ENCODE measurements at regions not wholly inside any gene's neighbourhood (a gene's known extent, or its start where the extent isn't known, plus 50 kb on each side); places are given as distances from the start of the nearest gene placed in this dataset.

GRCh38 chr21:41066086-41066938 lies 101.6 kb upstream of the BACE2 start:
- DNase-seq (ENCODE audit: extremely low spot score), result no peak
- 69% methylated on average over 16 of the region's 16 CpGs for WGBS
- Histone ChIP-seq H3K4me3 (ENCODE audit: low read depth, low read length) (no peak overlapping the region), H3K27ac (ENCODE audit: low read depth) (no peak overlapping the region), H3K36me3 (ENCODE audit: insufficient read depth) (no peaks in the 10 kb centered on the region), H3K4me1 (ENCODE audit: insufficient read depth) (no peaks in the 10 kb centered on the region)

DNA sequence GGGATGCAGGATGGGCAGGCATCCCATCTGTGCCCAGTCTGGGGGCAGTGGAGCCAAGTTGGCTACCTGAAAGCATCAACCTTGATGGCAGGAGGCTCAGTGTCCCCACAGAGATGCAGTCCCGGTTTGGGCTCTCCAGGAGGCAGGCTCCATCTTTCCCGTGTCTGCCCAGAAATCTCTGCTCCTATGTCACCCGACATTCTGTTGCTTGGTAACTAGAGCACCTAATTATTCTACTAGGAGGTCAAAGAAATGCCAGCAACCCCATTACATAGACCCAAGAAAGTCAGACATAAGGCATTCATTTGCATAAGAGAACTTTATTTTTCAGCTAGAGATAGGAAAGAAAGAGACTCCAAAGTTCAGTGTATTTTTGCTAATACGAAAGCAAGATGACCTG lies 100.3 kb upstream of the BACE2 start:
- Histone ChIP-seq H3K27ac (ENCODE audit: low read depth) (no peak overlapping the region), H3K36me3 (ENCODE audit: insufficient read depth) (no peaks in the 10 kb centered on the region), H3K4me1 (ENCODE audit: insufficient read depth) (no peaks in the 10 kb centered on the region), H3K4me3 (ENCODE audit: low read depth, low read length) (no peak overlapping the region)
- no peak for DNase-seq (ENCODE audit: extremely low spot score)
- 83% methylated on average over 4 of the region's 4 CpGs for WGBS

- Histone ChIP-seq H3K36me3 (ENCODE audit: insufficient read depth) (no peaks in the 10 kb centered on the region), H3K4me1 (ENCODE audit: insufficient read depth) (no peaks in the 10 kb centered on the region), H3K4me3 (ENCODE audit: low read depth, low read length) (no peak overlapping the region), H3K27ac (ENCODE audit: low read depth) (no peak overlapping the region)
- WGBS, result 44% methylated on average over 7 of the region's 7 CpGs
- no peak for DNase-seq (ENCODE audit: extremely low spot score)
Measured at GRCh38 chr21:41068496-41068895, 99.5 kb upstream of the BACE2 start.

DNA sequence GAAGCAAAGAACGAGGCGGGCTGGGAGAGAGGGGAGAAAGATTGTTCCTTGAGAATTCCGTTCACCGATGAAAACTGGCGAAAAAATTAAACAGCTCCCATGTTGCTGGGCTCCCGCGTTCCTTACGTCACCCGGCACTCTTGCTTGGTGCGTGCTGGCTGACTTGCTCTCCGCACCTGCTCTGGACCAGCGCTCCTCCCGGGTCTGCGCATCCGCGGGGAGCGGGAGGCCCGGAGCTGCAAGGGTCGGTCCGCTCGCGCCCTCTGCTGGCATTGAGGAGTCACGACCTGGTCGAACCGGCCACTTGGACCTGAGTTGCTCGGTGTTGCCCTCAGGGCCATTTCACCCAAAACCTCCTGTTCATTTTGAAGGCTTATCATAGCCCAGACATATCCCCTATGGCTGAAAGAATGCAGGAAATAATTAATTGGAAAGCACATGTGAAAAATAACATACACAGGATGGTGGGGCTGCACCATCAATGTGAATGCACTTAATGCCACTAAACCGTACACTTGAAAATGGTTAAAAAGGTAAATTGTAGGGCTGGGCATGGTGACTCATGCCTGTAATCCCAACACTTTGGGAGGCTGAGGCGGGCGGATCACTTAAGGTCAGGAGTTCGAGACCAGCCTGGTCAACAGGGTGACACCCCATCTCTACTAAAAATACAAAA lies 98.9 kb upstream of the BACE2 start:
- Histone ChIP-seq H3K36me3 (ENCODE audit: insufficient read depth) (no peaks in the 10 kb centered on the region), H3K4me1 (ENCODE audit: insufficient read depth) (no peaks in the 10 kb centered on the region), H3K4me3 (ENCODE audit: low read depth, low read length) (no peak overlapping the region), H3K27ac (ENCODE audit: low read depth) (no peak overlapping the region)
- WGBS, result 10% methylated on average over 30 of the region's 30 CpGs
- DNase-seq (ENCODE audit: extremely low spot score), result no peak

GRCh38 chr21:41070284-41070683 lies 97.7 kb upstream of the BACE2 start:
- WGBS, result 46% methylated on average over 2 of the region's 2 CpGs
- H3K4me1 ChIP-seq (ENCODE audit: insufficient read depth), result no peaks in the 10 kb centered on the region
- no peak overlapping the region for H3K27ac ChIP-seq (ENCODE audit: low read depth)
- no peaks in the 10 kb centered on the region for H3K36me3 ChIP-seq (ENCODE audit: insufficient read depth)
- H3K4me3 ChIP-seq (ENCODE audit: low read depth, low read length), result no peak overlapping the region
- DNase-seq (ENCODE audit: extremely low spot score), result no peak

GRCh38 chr21:41071258-41072171 lies 96.4 kb upstream of the BACE2 start:
- Histone ChIP-seq H3K36me3 (ENCODE audit: insufficient read depth) (no peaks in the 10 kb centered on the region), H3K4me1 (ENCODE audit: insufficient read depth) (no peaks in the 10 kb centered on the region), H3K27ac (ENCODE audit: low read depth) (no peak overlapping the region), H3K4me3 (ENCODE audit: low read depth, low read length) (no peak overlapping the region)
- 42% methylated on average over 11 of the region's 11 CpGs for WGBS
- no peak for DNase-seq (ENCODE audit: extremely low spot score)

DNA sequence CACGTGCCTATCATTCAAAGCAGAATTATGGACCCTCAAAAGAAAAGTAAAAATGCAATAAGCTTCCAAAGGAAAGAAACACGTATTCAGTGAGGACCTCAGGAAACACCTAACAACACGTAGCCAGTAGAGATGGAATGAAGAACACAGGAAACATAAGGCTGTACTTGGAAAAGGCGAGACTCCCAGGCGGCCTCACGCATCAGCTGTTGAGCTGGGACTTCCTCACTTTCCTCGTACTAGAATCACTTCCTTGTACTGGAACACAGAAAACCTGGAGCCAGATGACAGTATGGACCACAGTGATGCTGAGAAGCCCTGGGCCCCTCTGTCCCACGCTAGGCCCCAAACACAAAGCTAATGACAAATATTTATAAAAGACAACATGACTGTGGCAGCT lies 94.4 kb upstream of the BACE2 start:
- DNase-seq (ENCODE audit: extremely low spot score), result no peak
- Histone ChIP-seq H3K4me1 (ENCODE audit: insufficient read depth) (no peaks in the 10 kb centered on the region), H3K27ac (ENCODE audit: low read depth) (no peak overlapping the region), H3K4me3 (ENCODE audit: low read depth, low read length) (no peak overlapping the region), H3K36me3 (ENCODE audit: insufficient read depth) (no peaks in the 10 kb centered on the region)
- WGBS, result 76% methylated on average over 8 of the region's 8 CpGs

DNA sequence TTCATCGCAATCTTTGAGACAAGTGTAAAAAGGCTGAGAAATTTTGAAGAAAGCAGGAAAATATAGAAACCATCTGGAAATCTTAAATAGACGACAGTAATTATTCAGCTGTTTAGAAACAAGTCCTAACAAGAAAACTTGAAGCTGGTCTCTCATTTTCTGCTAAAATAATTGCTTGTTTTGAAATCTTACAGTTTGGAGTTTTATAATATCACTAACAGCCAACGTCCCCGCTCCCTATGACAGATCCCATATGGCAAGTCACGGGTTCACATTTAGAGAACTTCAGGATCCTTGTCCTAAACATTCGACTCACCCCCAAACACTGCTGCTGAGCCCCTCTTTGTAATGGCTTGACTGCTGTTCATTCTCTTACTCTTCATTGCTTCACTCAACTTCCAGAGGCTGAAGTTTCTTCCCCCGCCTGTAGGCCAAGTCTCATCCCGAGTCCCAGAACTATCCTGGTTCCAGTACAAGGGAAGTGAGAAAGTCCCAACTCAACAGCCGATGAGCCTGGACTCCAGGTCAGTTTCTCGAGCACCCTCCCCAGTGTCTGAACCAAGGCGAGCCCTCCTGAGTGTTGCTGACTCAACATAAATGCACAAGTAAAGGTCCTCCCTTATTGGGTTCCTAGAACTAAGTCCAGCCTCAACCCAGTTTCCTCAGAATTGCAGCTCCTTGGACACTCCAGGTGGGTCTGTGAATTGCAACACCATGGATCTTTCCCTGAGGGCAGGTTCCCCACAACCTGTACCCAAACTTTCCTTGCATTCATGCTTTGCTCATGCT lies 93.4 kb upstream of the BACE2 start:
- H3K27ac ChIP-seq (ENCODE audit: low read depth), result no peak overlapping the region
- no peak overlapping the region for H3K4me3 ChIP-seq (ENCODE audit: low read depth, low read length)
- DNase-seq (ENCODE audit: extremely low spot score), result no peak
- H3K36me3 ChIP-seq (ENCODE audit: insufficient read depth), result no peaks in the 10 kb centered on the region
- no peaks in the 10 kb centered on the region for H3K4me1 ChIP-seq (ENCODE audit: insufficient read depth)
- WGBS, result 74% methylated on average over 11 of the region's 11 CpGs

GRCh38 chr21:41075656-41076055 lies 92.3 kb upstream of the BACE2 start:
- DNase-seq (ENCODE audit: extremely low spot score), result no peak
- no peak overlapping the region for H3K27ac ChIP-seq (ENCODE audit: low read depth)
- H3K4me3 ChIP-seq (ENCODE audit: low read depth, low read length), result no peak overlapping the region
- H3K36me3 ChIP-seq (ENCODE audit: insufficient read depth), result no peaks in the 10 kb centered on the region
- WGBS, result 97% methylated on average over 18 of the region's 18 CpGs
- no peaks in the 10 kb centered on the region for H3K4me1 ChIP-seq (ENCODE audit: insufficient read depth)

DNA sequence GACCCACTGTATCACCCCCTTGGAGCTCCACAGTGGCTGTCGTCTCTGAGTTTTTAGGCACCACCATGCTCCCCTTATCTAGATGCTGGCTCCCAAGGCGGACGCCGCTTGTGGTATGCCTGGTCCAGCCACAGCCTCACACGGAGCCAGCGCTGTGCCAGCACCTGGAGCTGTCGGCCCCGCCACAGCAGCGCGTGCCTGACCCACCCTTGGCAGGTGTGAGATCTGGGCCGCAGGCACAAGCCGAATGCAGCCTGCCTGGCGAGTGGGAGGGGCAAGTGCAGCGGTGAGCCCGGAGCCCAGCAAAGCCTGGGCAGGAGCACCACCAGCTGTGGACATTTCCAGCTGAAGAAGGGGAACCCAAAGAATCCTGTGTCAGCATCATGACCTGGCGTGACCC lies 91.9 kb upstream of the BACE2 start:
- no peak overlapping the region for H3K4me3 ChIP-seq (ENCODE audit: low read depth, low read length)
- H3K27ac ChIP-seq (ENCODE audit: low read depth), result no peak overlapping the region
- DNase-seq (ENCODE audit: extremely low spot score), result no peak
- WGBS, result 96% methylated on average over 16 of the region's 16 CpGs
- no peaks in the 10 kb centered on the region for H3K4me1 ChIP-seq (ENCODE audit: insufficient read depth)
- H3K36me3 ChIP-seq (ENCODE audit: insufficient read depth), result no peaks in the 10 kb centered on the region

DNA sequence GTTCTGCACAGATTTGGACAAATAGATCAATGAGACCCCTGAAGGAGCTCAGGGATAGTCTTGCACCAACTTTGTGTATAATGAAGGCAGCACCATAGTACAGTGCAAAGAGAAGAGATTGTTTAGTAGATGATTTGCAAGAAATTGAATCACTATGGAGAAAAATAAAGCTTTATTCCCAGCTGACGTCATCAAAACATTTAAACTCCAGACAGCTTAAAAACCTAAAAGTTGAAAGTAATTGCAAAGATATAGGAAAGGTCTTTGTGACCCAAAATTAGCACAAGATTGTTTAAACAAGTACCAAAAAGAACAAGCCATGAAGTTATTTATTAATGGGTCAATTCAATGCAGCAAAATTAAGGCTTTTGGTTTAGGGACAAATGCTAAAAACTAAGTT lies 88.8 kb upstream of the BACE2 start:
- no peak overlapping the region for H3K27ac ChIP-seq (ENCODE audit: low read depth)
- 70% methylated on average over 1 of the region's 1 CpG for WGBS
- H3K4me3 ChIP-seq (ENCODE audit: low read depth, low read length), result no peak overlapping the region
- no peaks in the 10 kb centered on the region for H3K4me1 ChIP-seq (ENCODE audit: insufficient read depth)
- no peaks in the 10 kb centered on the region for H3K36me3 ChIP-seq (ENCODE audit: insufficient read depth)
- no peak for DNase-seq (ENCODE audit: extremely low spot score)

DNA sequence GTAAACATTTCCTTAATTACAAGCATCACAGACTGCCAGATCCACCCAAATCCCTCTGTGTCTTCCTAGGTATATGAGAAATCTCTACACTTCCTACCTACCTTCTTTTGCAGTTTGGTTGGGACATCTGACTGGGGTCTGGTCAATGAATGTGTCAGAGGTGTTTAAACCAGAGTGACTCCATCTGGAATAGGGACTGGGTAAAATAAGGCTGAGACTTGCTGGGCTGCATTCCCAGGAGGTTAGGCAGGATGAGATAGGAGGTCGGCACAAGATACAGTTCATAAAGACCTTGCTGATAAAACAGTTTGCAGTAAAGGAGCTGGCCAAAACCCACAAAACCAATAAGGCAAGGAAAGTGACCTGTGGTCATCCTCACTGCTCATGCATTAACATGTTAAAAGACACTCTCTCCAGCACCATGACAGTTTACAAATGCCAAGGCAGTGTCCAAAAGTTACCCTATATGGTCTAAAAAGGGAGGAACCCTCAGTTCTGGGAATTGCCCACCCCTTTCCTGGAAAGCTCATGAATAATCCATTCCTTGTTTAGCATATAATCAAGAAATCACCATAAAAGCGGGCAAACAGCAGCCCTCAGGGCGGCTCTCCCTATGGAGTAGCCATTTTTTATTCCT lies 87.4 kb upstream of the BACE2 start:
- DNase-seq (ENCODE audit: extremely low spot score), result no peak
- Histone ChIP-seq H3K4me1 (ENCODE audit: insufficient read depth) (no peaks in the 10 kb centered on the region), H3K36me3 (ENCODE audit: insufficient read depth) (no peaks in the 10 kb centered on the region), H3K27ac (ENCODE audit: low read depth) (no peak overlapping the region), H3K4me3 (ENCODE audit: low read depth, low read length) (no peak overlapping the region)
- 69% methylated on average over 3 of the region's 3 CpGs for WGBS

- Histone ChIP-seq H3K4me1 (ENCODE audit: insufficient read depth) (no peaks in the 10 kb centered on the region), H3K36me3 (ENCODE audit: insufficient read depth) (no peaks in the 10 kb centered on the region), H3K4me3 (ENCODE audit: low read depth, low read length) (no peak overlapping the region), H3K27ac (ENCODE audit: low read depth) (no peak overlapping the region)
- no peak for DNase-seq (ENCODE audit: extremely low spot score)
- 64% methylated on average over 5 of the region's 5 CpGs for WGBS
Measured at GRCh38 chr21:41086569-41086968, 81.4 kb upstream of the BACE2 start.

Measured in urinary bladder (tissue), 3 donors.